Stimulated activated memory B cell treated with anti-CD40 and anti-IgM and Interleukin-4, amounts not matched to agents 10 μg/mL and 1 μg/mL and 100 μg/mL, for 72 hours (primary cell): ENCODE measurements at regions not wholly inside any gene's neighbourhood (a gene's known extent, or its start where the extent isn't known, plus 50 kb on each side); places are given as distances from the start of the nearest gene placed in this dataset.
"Not testable (repeated sequence)": the region's sequence is repeated elsewhere in the genome, so short reads cannot be mapped to it uniquely, and the experiment has no call there.

Experiments used
- ATAC-seq: fragments of 150-1000 bp; cut with Tn5 transposase; 2 replicates; pipeline ENCODE4 v1.10.0; 2021
- H3K27ac Mint-ChIP-seq: one replicate; pipeline ENCODE4 v1.8.0; 2022; ENCODE audit warnings: mild to moderate bottlenecking, mixed read lengths
- H3K27me3 Mint-ChIP-seq: one replicate; pipeline ENCODE4 v1.8.0; 2022; ENCODE audit warnings: mixed read lengths
- H3K36me3 Mint-ChIP-seq: one replicate; pipeline ENCODE4 v1.8.0; 2022; ENCODE audit warnings: mixed read lengths
- H3K4me1 Mint-ChIP-seq: one replicate; pipeline ENCODE4 v1.8.0; 2022; ENCODE audit warnings: mixed read lengths
- H3K4me3 Mint-ChIP-seq: one replicate; pipeline ENCODE4 v1.8.0; 2022; ENCODE audit warnings: mild to moderate bottlenecking, moderate library complexity, mixed read lengths
- H3K9me3 Mint-ChIP-seq: one replicate; pipeline ENCODE4 v1.8.0; 2022; ENCODE audit warnings: mixed read lengths

DNA sequence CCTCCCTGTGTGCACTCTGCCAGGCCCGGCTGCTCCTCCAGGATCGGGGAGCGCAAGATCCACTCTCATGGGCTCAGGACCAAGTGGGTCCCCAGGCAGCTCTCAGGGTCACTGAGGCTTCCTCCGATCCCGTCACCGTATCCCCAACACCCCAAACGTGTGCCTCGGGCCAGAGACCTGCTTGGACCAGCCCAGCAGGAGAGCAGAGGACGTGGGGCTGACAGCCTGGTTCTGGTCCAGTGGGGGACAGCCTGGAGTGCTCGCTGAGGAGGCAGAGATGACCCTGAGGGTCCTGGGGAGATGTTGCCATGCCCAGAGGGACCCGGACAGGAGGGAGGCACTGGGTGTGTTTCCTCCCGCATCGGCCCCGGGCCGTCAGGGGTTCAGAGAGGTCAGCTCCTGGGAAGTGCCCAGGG lies 1402.6 kb downstream of the BRD1 start:
- H3K27me3 Mint-ChIP-seq, result peaks cover 45% of the 10 kb centered on the region
- H3K4me1 Mint-ChIP-seq, result no peaks in the 10 kb centered on the region
- no peaks in the 10 kb centered on the region for H3K36me3 Mint-ChIP-seq
- no peak for ATAC-seq
- no peak overlapping the region for H3K4me3 Mint-ChIP-seq
- H3K9me3 Mint-ChIP-seq, result peaks cover 7% of the 10 kb centered on the region
- no peak overlapping the region for H3K27ac Mint-ChIP-seq

DNA sequence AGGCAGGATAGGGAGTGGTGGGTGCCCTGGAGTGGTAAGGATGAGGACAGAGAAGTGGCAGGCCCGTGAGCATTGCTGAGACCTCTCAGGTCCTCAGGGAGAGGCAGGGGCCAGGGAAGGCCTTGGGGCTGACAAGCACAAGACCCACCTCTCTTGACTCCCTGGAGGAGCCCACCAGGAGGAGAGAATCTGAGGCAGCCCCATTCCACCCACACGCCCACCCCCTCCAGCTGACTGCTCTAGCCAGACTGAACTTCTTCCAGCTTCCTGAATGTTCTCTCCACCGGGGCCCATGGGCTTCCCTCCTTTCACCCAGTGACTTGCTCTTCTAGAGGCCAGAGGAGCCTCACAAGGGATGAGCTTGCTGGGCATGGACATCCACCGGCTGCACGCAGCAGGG lies 1403.0 kb downstream of the BRD1 start:
- ATAC-seq, result no peak
- H3K27ac Mint-ChIP-seq, result no peak overlapping the region
- peaks cover 49% of the 10 kb centered on the region for H3K27me3 Mint-ChIP-seq
- peaks cover 7% of the 10 kb centered on the region for H3K9me3 Mint-ChIP-seq
- H3K4me1 Mint-ChIP-seq, result no peaks in the 10 kb centered on the region
- H3K4me3 Mint-ChIP-seq, result no peak overlapping the region
- no peaks in the 10 kb centered on the region for H3K36me3 Mint-ChIP-seq

DNA sequence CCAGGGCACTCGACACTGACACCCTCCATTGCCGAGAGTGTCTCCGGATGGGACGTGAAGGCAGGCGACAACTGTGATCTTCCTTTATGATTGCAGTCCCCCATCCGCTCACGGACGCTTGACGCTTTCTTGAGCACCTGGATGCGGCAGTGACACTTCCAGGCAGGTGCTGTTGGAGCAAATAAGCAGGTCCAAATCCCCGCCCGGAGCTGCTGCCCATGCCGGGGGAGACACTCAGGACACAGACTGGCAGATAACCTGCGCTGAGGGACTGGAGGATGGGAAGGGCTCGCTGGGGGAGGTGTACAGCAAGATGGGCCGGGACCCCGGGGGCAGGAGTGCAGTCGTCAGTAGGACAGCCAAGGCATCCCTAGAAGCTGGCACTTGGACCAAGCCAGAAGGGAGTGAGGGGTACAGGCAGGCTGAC lies 1403.5 kb downstream of the BRD1 start:
- Mint-ChIP-seq H3K4me3 (no peak overlapping the region), H3K9me3 (peaks cover 7% of the 10 kb centered on the region), H3K27me3 (peaks cover 48% of the 10 kb centered on the region), H3K27ac (no peak overlapping the region), H3K4me1 (no peaks in the 10 kb centered on the region), H3K36me3 (no peaks in the 10 kb centered on the region)
- no peak for ATAC-seq

DNA sequence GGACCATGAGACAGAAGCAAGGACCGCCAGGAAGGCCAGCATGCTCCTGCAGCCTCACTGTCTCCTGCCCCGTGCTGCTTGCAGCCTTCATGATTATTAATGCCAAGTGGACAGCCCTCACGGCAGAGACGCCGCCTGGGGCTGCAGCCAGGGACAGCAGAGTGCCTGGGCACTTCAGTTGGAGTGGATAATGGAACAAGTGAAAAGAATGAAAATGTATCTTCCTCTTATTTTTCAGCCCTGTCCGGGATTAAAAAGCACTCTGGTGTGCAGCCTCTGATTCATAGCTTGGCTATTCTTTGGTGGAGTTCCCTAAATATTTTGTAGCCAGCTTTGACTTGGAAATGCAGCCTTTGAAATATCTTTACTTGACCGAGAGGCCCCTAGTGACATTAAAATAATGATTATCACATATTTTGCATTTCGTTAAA lies 1404.2 kb downstream of the BRD1 start:
- Mint-ChIP-seq H3K27ac (no peak overlapping the region), H3K4me1 (no peaks in the 10 kb centered on the region), H3K27me3 (peaks cover 50% of the 10 kb centered on the region), H3K4me3 (no peak overlapping the region), H3K9me3 (peaks cover 7% of the 10 kb centered on the region), H3K36me3 (no peaks in the 10 kb centered on the region)
- ATAC-seq, result no peak

DNA sequence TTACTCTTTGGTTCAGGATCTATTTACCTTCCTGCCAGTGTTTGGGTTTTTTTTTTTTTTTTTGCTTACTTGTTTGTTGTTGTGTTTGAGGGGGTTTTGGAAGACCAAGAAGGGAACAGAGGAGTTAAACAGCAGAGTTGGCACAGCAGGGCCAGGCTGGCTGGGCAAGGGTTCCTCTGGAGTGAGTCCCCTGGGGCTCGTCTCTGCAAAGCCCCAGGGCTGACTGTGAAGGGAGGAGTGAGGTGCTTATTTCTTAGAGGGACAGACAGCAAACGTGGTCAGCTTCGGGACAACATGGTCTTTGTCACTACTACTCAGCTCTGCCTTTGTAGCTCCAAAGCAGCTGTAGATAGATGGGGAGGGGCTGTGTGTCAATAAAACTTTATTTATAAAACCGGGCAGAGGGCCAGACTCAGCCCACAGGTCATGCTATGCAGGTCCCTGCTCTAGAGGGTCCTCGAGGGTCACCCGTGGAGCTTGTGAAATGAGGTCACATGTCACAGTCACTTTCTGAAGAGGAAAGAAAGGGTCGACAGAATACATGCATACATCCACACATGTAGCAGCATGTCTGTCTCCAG lies 1404.7 kb downstream of the BRD1 start:
- H3K27ac Mint-ChIP-seq, result no peak overlapping the region
- H3K36me3 Mint-ChIP-seq, result no peaks in the 10 kb centered on the region
- no peak for ATAC-seq
- H3K27me3 Mint-ChIP-seq, result peaks cover 55% of the 10 kb centered on the region
- H3K9me3 Mint-ChIP-seq, result peaks cover 7% of the 10 kb centered on the region
- H3K4me1 Mint-ChIP-seq, result no peaks in the 10 kb centered on the region
- no peak overlapping the region for H3K4me3 Mint-ChIP-seq

DNA sequence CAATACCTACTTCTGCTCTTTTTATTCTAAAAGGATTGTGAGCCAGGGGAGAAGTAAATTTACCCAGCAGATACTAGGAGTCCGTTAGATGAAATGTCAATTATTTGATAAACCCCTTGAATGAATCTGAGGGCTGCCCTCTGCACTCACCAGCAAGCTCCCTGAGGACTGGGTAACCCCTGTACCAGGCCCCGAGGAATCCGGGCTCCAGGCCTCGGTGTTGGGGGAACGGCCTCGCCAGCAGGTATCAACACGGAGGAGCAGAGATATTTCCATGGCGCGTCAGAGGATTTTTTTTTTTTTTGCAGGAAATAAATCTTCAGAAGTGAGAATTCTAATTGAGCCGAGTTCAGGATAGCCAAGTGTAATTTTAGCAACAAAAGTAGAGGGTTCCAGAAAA lies 1408.8 kb downstream of the BRD1 start:
- Mint-ChIP-seq H3K9me3 (peaks cover 7% of the 10 kb centered on the region), H3K36me3 (no peaks in the 10 kb centered on the region), H3K27ac (no peak overlapping the region), H3K4me3 (no peak overlapping the region), H3K4me1 (no peaks in the 10 kb centered on the region), H3K27me3 (peaks cover 55% of the 10 kb centered on the region)
- no peak for ATAC-seq

DNA sequence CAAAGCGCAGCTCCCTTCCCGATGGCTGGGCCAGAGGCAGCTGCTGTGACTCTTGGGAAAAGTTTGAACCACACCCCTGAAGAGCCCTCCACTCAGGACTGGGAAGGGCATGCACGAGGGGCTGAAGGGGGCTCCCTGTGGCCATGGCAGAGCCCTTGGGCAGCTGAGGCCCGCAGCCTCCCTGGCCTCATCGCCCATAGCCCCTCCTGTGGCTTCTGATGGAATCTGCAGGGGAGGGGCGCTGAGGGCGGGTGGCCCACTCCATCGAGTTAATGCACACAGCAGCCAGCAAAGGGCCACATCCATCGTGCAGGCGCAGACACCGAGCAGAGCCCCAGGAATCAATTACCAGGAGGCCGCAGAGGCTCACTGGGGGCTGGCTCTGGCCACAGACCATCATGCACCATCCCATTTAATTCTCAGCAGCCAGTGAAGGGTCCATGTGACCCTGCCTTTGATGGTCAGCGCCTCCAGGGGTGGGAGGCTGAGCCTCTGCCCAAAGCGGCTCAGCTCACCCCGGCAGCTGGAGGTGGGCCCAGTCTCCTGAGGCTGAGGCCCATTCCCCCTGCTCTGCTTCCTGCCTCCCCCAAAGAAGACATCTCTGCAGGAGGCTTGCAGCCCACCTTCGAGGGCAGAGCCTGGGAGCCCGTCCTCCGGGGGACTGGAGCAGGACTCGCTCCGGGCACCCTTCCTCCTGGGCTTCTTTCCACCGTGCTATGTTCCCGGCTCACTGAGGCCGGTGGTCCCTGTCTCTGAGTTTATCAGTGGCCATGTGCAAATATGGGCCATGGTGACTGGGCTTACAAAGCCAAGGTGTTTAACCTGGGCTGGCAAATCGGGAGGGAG lies 1410.2 kb downstream of the BRD1 start:
- ATAC-seq, result peak; percentile 39
- Mint-ChIP-seq H3K36me3 (no peaks in the 10 kb centered on the region), H3K4me3 (no peak overlapping the region), H3K27me3 (peaks cover 59% of the 10 kb centered on the region), H3K9me3 (peaks cover 7% of the 10 kb centered on the region), H3K27ac (no peak overlapping the region), H3K4me1 (no peaks in the 10 kb centered on the region)

DNA sequence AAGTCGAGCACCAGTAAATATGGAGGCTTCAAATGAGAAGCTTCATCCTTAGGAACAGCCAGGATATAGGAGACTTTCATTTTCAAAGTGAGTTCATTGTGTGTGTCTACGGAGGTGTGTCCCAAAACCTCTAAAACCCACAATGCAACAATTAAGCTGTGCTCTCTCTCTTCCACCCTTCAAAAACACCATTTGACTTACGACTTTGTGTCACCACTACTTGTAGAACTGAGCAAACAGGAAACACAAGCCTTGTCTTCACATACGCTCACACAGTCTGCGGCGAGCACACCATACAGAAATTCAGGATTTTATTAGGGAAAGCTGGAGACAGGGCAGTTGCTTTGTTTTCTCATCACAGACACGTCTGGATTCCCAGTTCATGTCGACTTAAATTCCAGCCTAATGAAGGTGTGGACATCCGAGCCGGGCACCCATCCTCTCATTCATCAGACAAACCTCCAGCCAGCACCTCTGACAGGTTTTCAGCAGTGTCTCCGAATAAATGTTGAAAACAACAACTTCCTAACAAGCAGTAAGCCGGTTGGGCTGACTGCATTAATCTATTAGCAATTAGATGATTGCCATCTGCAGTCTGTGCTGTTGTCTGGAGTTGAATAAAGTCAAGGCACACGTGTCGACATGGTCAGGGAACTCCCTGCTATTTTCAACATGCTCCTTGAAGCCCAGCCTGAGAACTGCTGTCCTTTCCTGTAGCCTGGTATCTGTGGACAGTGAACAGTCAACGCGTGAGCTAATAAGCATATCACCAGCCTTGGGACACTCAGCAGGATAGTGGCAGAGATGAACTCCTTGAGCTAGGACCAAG lies 1411.1 kb downstream of the BRD1 start:
- Mint-ChIP-seq H3K4me1 (no peaks in the 10 kb centered on the region), H3K27me3 (peaks cover 62% of the 10 kb centered on the region), H3K4me3 (no peak overlapping the region), H3K9me3 (peaks cover 4% of the 10 kb centered on the region), H3K27ac (no peak overlapping the region), H3K36me3 (no peaks in the 10 kb centered on the region)
- no peak for ATAC-seq

DNA sequence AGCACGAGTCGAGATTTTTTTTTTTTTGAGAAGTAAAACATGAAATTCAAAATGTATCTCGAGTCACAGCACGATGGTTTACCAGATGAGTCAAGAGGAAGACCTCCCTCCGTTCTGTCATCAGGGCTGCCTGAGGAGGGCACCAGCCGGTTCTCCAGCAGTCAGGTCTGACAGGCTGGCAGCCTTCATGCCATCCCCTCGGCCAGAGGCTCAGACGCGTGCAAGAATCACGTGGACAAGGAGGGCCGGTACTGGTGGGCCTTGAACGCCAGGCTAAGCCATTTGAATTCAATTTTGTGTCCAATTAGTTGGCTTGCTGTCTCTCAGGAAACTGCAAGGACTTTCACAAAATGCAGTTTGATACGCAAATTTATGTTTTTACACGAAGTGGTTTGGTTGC lies 1412.2 kb downstream of the BRD1 start:
- ATAC-seq, result no peak
- no peak overlapping the region for H3K4me3 Mint-ChIP-seq
- no peaks in the 10 kb centered on the region for H3K36me3 Mint-ChIP-seq
- no peak overlapping the region for H3K27ac Mint-ChIP-seq
- no peaks in the 10 kb centered on the region for H3K4me1 Mint-ChIP-seq
- peaks cover under 1% of the 10 kb centered on the region for H3K9me3 Mint-ChIP-seq
- H3K27me3 Mint-ChIP-seq, result peaks cover 61% of the 10 kb centered on the region

DNA sequence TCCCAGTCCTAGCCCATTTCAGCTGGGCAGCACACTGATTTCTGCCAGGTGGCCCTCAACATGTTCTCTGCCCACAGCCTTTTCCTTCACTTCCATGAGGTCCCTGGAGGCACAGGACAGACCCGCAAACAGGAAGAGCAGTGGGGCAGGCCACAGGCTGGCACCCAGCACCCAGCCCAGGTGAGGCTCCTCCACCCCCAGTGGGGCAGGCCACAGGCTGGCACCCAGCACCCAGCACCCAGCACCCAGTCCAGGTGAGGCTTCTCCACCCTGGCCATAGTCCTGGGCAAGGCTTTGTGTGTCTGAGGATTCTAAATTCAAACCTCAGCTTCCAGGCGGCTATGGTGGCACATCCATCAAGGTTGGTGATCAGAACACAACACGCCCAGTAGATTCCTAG lies 1413.0 kb downstream of the BRD1 start:
- Mint-ChIP-seq H3K9me3 (peaks cover 2% of the 10 kb centered on the region), H3K27me3 (peaks cover 53% of the 10 kb centered on the region), H3K36me3 (no peaks in the 10 kb centered on the region)

DNA sequence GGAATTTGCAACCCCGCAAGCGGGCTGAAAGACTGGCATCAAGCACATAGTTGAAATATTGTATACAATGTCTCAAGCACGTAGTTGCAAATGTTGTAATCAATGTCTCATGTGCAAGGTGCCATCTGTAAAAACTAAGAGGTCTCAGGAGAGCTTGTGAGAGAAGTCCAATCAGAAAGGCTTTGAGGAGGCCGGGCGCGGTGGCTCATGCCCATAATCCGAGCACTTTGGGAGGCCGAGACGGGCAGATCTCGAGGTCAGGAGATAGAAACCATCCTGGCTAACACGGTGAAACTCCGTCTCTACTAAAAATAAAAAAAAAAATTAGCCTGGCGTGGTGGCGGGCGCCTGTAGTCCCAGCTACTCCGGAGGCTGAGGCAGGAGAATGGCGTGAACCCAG lies 1414.7 kb downstream of the BRD1 start:
- not testable (repeated sequence) for H3K9me3 Mint-ChIP-seq

More for the DNA sequence above, 1413.0 kb downstream of the BRD1 start:
- peak; percentile 51 for ATAC-seq
- no peak overlapping the region for H3K4me3 Mint-ChIP-seq
- H3K27ac Mint-ChIP-seq, result no peak overlapping the region
- H3K4me1 Mint-ChIP-seq, result no peaks in the 10 kb centered on the region

DNA sequence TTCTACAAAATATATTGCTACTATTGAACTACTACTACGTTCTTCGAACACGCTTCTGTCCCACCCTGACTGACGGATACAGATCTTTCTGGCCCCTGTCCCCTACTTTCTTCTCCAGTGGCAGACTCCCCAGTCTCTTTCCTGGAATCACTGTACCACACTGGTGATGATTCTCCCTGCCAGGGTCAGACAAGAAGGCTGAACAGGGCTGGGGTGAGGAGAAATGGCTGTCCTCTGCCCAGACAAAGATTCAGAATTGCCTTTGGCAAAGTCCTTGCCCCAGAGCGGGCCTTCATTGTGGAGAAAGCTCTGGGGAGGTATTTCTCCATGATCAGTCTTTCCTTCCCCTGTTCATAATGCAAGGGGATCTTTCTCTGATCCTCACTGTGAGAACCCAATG lies 1417.1 kb downstream of the BRD1 start:
- H3K4me3 Mint-ChIP-seq, result no peak overlapping the region
- H3K4me1 Mint-ChIP-seq, result no peaks in the 10 kb centered on the region
- peaks cover 11% of the 10 kb centered on the region for H3K9me3 Mint-ChIP-seq
- no peak overlapping the region for H3K27ac Mint-ChIP-seq
- ATAC-seq, result no peak
- H3K27me3 Mint-ChIP-seq, result peaks cover 16% of the 10 kb centered on the region
- H3K36me3 Mint-ChIP-seq, result no peaks in the 10 kb centered on the region

More for the DNA sequence above, 1414.7 kb downstream of the BRD1 start:
- not testable (repeated sequence) for H3K36me3 Mint-ChIP-seq, ATAC-seq, H3K27ac Mint-ChIP-seq, H3K4me1 Mint-ChIP-seq, H3K4me3 Mint-ChIP-seq
- peaks cover 36% of the 10 kb centered on the region for H3K27me3 Mint-ChIP-seq

DNA sequence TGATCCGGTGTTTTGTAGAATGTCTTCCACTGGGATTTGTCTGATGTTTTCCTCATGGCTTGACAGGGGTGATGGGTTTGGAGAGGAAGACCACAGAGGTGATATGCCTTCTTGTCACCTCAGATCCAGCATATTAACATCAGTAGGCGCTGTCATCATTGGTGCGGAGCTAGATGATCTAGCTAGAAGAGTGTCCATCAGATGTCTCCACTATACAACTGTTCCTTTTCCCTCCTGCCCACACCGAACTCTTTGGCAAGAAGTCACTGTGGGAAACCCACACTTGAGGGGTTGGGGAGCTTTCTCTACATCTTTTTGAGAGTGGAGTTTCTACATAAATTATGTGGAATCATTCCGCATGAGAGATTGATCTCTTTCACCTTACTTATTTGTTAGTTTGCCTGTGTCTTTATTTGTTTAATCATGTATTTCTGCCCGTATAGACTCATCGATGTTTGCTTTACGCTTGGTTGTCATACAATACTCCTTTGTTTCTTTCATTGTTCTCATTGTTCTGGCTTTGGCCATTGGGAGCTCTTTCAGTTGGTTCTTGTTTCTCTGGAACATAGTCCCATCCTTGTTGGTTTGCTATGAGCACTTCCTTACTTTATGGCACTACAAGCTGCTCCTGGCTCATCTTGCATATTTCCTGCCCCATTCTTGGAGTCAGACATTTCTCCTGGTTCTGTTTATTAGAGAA lies 1420.3 kb downstream of the BRD1 start:
- Mint-ChIP-seq H3K4me1 (no peaks in the 10 kb centered on the region), H3K27me3 (peaks cover 3% of the 10 kb centered on the region), H3K27ac (no peak overlapping the region), H3K4me3 (no peak overlapping the region), H3K9me3 (peaks cover 11% of the 10 kb centered on the region), H3K36me3 (no peaks in the 10 kb centered on the region)
- ATAC-seq, result no peak

DNA sequence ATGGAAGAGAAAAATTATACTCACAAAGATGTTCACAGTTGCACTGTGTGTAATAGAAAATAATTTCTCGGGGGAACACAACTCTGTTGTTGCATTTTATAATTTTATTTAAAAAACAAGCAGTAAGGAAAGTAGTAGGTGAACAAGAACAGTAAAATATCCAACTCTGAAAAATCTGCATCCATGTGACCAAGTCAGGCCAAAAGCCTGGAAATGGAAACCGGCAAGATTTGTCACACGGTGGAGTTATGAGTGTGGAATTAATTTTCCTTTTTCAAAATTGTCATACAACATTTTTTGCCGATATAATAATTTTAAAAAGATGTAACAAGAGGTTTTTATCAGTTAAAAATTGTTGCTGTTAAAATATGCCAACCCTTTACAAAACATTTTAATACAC lies 1421.5 kb downstream of the BRD1 start:
- no peak overlapping the region for H3K4me3 Mint-ChIP-seq
- no peaks in the 10 kb centered on the region for H3K36me3 Mint-ChIP-seq
- no peak for ATAC-seq
- H3K9me3 Mint-ChIP-seq, result peaks cover 11% of the 10 kb centered on the region
- no peaks in the 10 kb centered on the region for H3K4me1 Mint-ChIP-seq
- H3K27ac Mint-ChIP-seq, result no peak overlapping the region
- H3K27me3 Mint-ChIP-seq, result no peaks in the 10 kb centered on the region

DNA sequence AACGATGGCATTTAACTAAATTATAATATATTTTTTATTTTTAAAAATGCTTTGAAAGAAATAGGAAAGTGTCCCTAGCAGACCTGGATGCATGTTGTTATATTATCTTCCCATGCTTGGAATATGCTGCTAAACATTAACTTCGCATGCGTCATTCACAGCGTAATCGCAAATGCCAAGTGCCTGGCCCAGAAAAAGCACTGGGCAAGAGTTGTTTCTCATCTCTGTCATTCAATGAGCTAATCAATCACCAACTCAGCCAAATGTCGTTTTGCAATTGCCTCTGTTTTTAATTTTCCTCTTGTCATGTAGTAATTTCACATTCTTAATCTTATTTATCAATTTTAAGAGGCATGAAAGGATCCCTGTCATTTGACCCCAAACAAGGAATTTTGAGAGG lies 1421.9 kb downstream of the BRD1 start:
- Mint-ChIP-seq H3K9me3 (peaks cover 11% of the 10 kb centered on the region), H3K27me3 (no peaks in the 10 kb centered on the region), H3K36me3 (no peaks in the 10 kb centered on the region), H3K27ac (no peak overlapping the region), H3K4me1 (no peaks in the 10 kb centered on the region), H3K4me3 (no peak overlapping the region)
- ATAC-seq, result no peak
